IMR-90 (cell line): ENCODE measurements at regions not wholly inside any gene's neighbourhood (a gene's known extent, or its start where the extent isn't known, plus 50 kb on each side); places are given as distances from the start of the nearest gene placed in this dataset.
A peak's percentile ranks its signal among the peaks of the same experiment; 100 is the strongest.

Experiments used
- ATAC-seq: fragments of 200-7000 bp; cut with Tn5 transposase; 2 replicates; pipeline ENCODE4 v1.9.1; 2020; ENCODE audit warnings: low read depth, mild to moderate bottlenecking, moderate library complexity
- BruUV-seq: library from RNA; stranded (reverse); fragments of 400-500 nt; replicated peaks from 2 replicates; lab custom pipeline; 2021; lab: Mats Ljungman, UMichigan
- CTCF ChIA-PET: fragments of 300-600 bp; formaldehyde crosslinking; extraction: SDS; loops from one replicate; lab custom pipeline; 2021; ENCODE audit warnings: antibody characterized with exemption; lab: Yijun Ruan, JAX
- POLR2A ChIA-PET: fragments of 300-600 bp; sonication (Branson Sonifier 250); formaldehyde crosslinking; loops from one replicate; lab custom pipeline; 2022; ENCODE audit warnings: antibody characterized with exemption; ENCODE audit not compliant: unreplicated experiment; lab: Charles Lee
- DNase-seq: peaks from one replicate; pipeline ENCODE4 v3.0.0; 2013
- H2AFZ ChIP-seq: replicated peaks from 2 replicates; pipeline ENCODE3; 2013; ENCODE audit warnings: low read length, mild to moderate bottlenecking; ENCODE audit not compliant: poor library complexity
- H2AK5ac ChIP-seq: 2 replicates; pipeline ENCODE4 v1.6.1; 2013; ENCODE audit warnings: low read depth, low read length, inconsistent platforms
- H2AK9ac ChIP-seq: replicated peaks from 2 replicates; pipeline ENCODE3; 2013; ENCODE audit warnings: mild to moderate bottlenecking, low read depth, low read length, moderate library complexity; ENCODE audit not compliant: poor library complexity
- H2BK120ac ChIP-seq: 2 replicates; pipeline ENCODE4 v1.6.1; 2013; ENCODE audit warnings: low read depth, low read length, inconsistent platforms
- H2BK15ac ChIP-seq: 3 replicates; pipeline ENCODE4 v1.6.1; 2013; ENCODE audit warnings: low read depth, low read length, inconsistent platforms
- H2BK20ac ChIP-seq: 2 replicates; pipeline ENCODE4 v1.6.1; 2013; ENCODE audit warnings: low read depth, mild to moderate bottlenecking, inconsistent platforms, low read length, moderate library complexity
- H2BK5ac ChIP-seq: 2 replicates; pipeline ENCODE4 v1.6.1; 2013; ENCODE audit warnings: mild to moderate bottlenecking, low read depth, low read length, inconsistent platforms; ENCODE audit not compliant: poor library complexity, severe bottlenecking
- H3K14ac ChIP-seq: replicated peaks from 2 replicates; pipeline ENCODE4 v1.6.1; 2013; ENCODE audit warnings: low read depth, low read length, inconsistent platforms
- H3K18ac ChIP-seq: 2 replicates; pipeline ENCODE4 v1.6.1; 2013; ENCODE audit warnings: low read depth, low read length, control low read depth
- H3K23ac ChIP-seq: 2 replicates; pipeline ENCODE4 v1.6.1; 2013; ENCODE audit warnings: low read depth, low read length, inconsistent platforms
- H3K27ac ChIP-seq: 2 replicates; pipeline ENCODE4 v1.5.1; 2013; ENCODE audit warnings: mild to moderate bottlenecking, control low read depth, low read length; ENCODE audit not compliant: insufficient read depth
- H3K27me3 ChIP-seq: 2 replicates; pipeline ENCODE4 v1.6.1; 2013; ENCODE audit warnings: low read length; ENCODE audit not compliant: control insufficient read depth, insufficient read depth
- H3K36me3 ChIP-seq: 2 replicates; pipeline ENCODE4 v1.6.1; 2013; ENCODE audit warnings: low read length, mixed read lengths; ENCODE audit not compliant: control insufficient read depth, insufficient read depth
- H3K4ac ChIP-seq: 2 replicates; pipeline ENCODE4 v1.6.1; 2013; ENCODE audit warnings: low read depth, low read length, inconsistent platforms
- H3K4me1 ChIP-seq: 2 replicates; pipeline ENCODE4 v1.6.1; 2013; ENCODE audit warnings: low read length, mixed read lengths; ENCODE audit not compliant: control insufficient read depth, insufficient read depth
- H3K4me2 ChIP-seq: 2 replicates; pipeline ENCODE4 v1.6.1; 2013; ENCODE audit warnings: low read depth, mild to moderate bottlenecking, control low read depth, low read length, moderate library complexity
- H3K4me3 ChIP-seq: 2 replicates; pipeline ENCODE4 v1.5.1; 2013; ENCODE audit warnings: low read depth, mild to moderate bottlenecking, control low read depth, low read length, moderate library complexity; ENCODE audit not compliant: insufficient read depth
- H3K56ac ChIP-seq: 2 replicates; pipeline ENCODE4 v1.6.1; 2013; ENCODE audit warnings: low read length, inconsistent platforms; ENCODE audit not compliant: insufficient read depth; ENCODE audit errors: extremely low read depth
- H3K79me1 ChIP-seq, 2 experiments: 2 replicates each; pipeline ENCODE4 v1.6.1; 2013; ENCODE audit warnings: low read length in 2 of 2, inconsistent platforms in 1 of 2, low read depth in 1 of 2
- H3K9ac ChIP-seq: 2 replicates; pipeline ENCODE4 v1.6.1; 2013; ENCODE audit warnings: low read depth, low read length, control low read depth
- H3K9me1 ChIP-seq: 2 replicates; pipeline ENCODE4 v1.6.1; 2013; ENCODE audit warnings: low read length, inconsistent platforms; ENCODE audit not compliant: insufficient read depth
- H3K9me3 ChIP-seq: 2 replicates; pipeline ENCODE4 v1.6.1; 2013; ENCODE audit warnings: low read length; ENCODE audit not compliant: control insufficient read depth, insufficient read depth
- H4K20me1 ChIP-seq: 2 replicates; pipeline ENCODE4 v1.6.1; 2013; ENCODE audit warnings: low read length, inconsistent platforms; ENCODE audit not compliant: insufficient read depth
- H4K5ac ChIP-seq: 2 replicates; pipeline ENCODE4 v1.6.1; 2013; ENCODE audit warnings: mild to moderate bottlenecking, low read depth, low read length, control low read depth
- H4K8ac ChIP-seq, 2 experiments: 2 replicates each; pipeline ENCODE4 v1.6.1; 2013; ENCODE audit warnings: low read depth in 2 of 2, low read length in 2 of 2, control low read depth in 1 of 2, inconsistent platforms in 1 of 2
- H4K91ac ChIP-seq: 2 replicates; pipeline ENCODE4 v1.6.1; 2013; ENCODE audit warnings: low read depth, low read length, inconsistent platforms; ENCODE audit not compliant: insufficient read depth
- CEBPB ChIP-seq: IDR thresholded peaks from 2 replicates; pipeline ENCODE4 v1.6.1; 2012; ENCODE audit warnings: low read depth, low read length, improper control_type of control experiment
- NFE2L2 ChIP-seq: fragments of 150-350 bp; IDR thresholded peaks from 2 replicates; pipeline ENCODE4 v1.6.1; 2016; ENCODE audit warnings: low read depth, mild to moderate bottlenecking, low read length
- WGBS, 2 experiments: methylation state at CpG; one replicate each; pipeline versions ENCODE4 v1.1.5 to v1.1.7; 2013; ENCODE audit warnings: missing lambda C conversion rate in 2 of 2; ENCODE audit not compliant: insufficient read length in 1 of 2; ENCODE audit errors: extremely low coverage in 2 of 2; 5-methylcytosine and 5-hydroxymethylcytosine counted together
- dilution Hi-C: fragments of 300-500 bp; cut with HindIII; formaldehyde crosslinking; loops from one replicate; pipeline ENCODE4 v1.14.3; 2018; ENCODE audit warnings: low sequenced_read_pairs; ENCODE audit not compliant: unreplicated experiment
- in situ Hi-C: fragments of 300-500 bp; cut with MboI; formaldehyde crosslinking; loops from 3 replicates; pipeline ENCODE4 v1.14.3; 2019; ENCODE audit warnings: low sequenced_read_pairs, inconsistent platforms, mixed read lengths
- intact Hi-C: fragments of 100-400 bp; cut with micrococcal nuclease; formaldehyde crosslinking; loops from 2 replicates; pipeline ENCODE4 v1.10.0; 2022

DNA sequence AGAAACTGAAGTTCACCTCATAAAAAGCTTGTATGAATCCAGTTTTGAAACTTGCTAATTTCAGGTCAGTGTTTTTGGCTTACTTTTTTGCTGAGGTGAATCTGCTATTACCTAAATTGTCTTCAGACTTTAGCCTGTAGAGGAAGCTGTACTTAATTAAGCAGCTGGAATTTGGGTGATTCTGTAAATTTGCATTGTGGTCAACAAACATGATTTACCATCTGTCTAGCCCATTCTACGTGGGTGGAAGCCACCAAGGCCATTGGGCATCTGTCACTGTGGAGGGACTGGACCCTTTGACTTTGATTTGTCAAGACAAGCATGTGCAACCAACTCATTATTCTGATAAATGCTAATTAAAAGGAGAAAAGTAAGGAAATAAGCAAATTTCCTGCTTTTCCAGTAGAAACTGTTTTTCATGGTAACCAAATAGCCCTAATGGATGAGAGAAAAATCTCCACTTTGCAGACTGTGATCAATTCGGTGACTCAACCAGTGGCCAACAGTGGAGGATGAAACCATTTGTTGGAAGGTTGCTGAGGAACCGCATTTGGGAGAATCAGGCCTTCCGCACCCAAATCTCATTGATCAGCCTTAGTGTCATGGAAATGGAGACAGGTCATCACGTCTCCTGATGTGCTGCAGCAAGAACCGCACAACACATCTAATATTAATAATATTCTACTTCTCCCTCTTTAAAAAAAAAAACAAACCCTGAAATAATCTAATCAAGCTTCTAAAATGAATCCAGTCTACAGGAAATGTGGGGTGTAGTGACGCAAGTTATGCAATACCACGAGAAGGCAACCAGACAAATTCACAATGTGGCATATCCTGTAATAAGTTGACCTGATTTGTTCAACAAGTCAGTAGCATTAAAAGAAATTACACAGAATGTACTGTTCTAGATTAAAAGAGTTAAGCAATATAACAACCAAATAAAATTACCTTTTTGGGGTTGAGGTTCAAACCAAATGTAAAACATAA, 54.3 kb downstream of the GARRE1 start:
- Histone ChIP-seq H3K4ac (no peak overlapping the region), H3K4me3 (no peak overlapping the region), H3K27ac (no peak overlapping the region), H2AK9ac (no peak overlapping the region), H3K4me1 (peaks cover 8% of the 10 kb centered on the region), H3K9ac (no peak overlapping the region), H3K18ac (no peak overlapping the region), H4K20me1 (peaks cover 11% of the 10 kb centered on the region; the same call in 1 of the 2 replicates), H4K8ac (no peak overlapping the region), H2AK5ac (no peak overlapping the region), H4K91ac (no peak overlapping the region), H2BK120ac (no peak overlapping the region), H3K27me3 (no peaks in the 10 kb centered on the region), H3K14ac (peak overlapping the region; percentile 49; the same call in 1 of the 2 replicates), H3K9me3 (no peaks in the 10 kb centered on the region), H2BK5ac (no peak overlapping the region), H3K23ac (no peak overlapping the region), H2BK15ac (no peak overlapping the region), H3K79me1 (peaks cover 45 to 65% of the 10 kb centered on the region in 2 experiments), H3K56ac (no peak overlapping the region), H3K4me2 (no peak overlapping the region), H2AFZ (no peak overlapping the region), H3K36me3 (peaks cover 9% of the 10 kb centered on the region), H3K9me1 (peaks cover 22% of the 10 kb centered on the region), H2BK20ac (no peak overlapping the region), H4K5ac (no peak overlapping the region)
- dilution Hi-C loops (no loop called here), intact Hi-C loops (no loop called here), in situ Hi-C loops (no loop called here)
- BruUV-seq: no TSS peak
- ChIA-PET POLR2A (interaction anchor here (0.6 kb wide), 1 partner anchor 10 kb away, joined by 5 read pairs; no protein-coding TSS in a partner anchor), CTCF (no interaction called here)
- TF ChIP-seq NFE2L2 (no peak), CEBPB (peak; percentile 53)
- WGBS, 2 experiments: no CpG with 5 or more reads among the region's 8 CpGs
- DNase-seq: no peak
- no peak for ATAC-seq
